Loucy (cell line): ENCODE measurements at regions not wholly inside any gene's neighbourhood (a gene's known extent, or its start where the extent isn't known, plus 50 kb on each side); places are given as distances from the start of the nearest gene placed in this dataset.
"Not testable (repeated sequence)": the region's sequence is repeated elsewhere in the genome, so short reads cannot be mapped to it uniquely, and the experiment has no call there.

ENCODE experiments used
- H2AFZ ChIP-seq: fragments of 200-600 bp; sonication (generic); 2 replicates; pipeline ENCODE4 v1.6.0; 2016; ENCODE audit warnings: antibody characterized with exemption, mild to moderate bottlenecking, low read length, moderate library complexity
- H3F3A ChIP-seq: fragments of 200-600 bp; 2 replicates; pipeline ENCODE4 v1.6.0; 2016; ENCODE audit warnings: antibody characterized with exemption, low read depth, mild to moderate bottlenecking
- H3K27me3 ChIP-seq: fragments of 200-600 bp; sonication (generic); 2 replicates; pipeline ENCODE4 v1.6.1; 2014; ENCODE audit warnings: low read length, mild to moderate bottlenecking; ENCODE audit not compliant: insufficient read depth, poor library complexity, severe bottlenecking
- H3K36me3 ChIP-seq: fragments of 200-600 bp; sonication (generic); 2 replicates; pipeline ENCODE4 v1.6.1; 2016; ENCODE audit warnings: low read length; ENCODE audit not compliant: insufficient read depth
- H3K4me1 ChIP-seq: fragments of 200-600 bp; sonication (generic); 2 replicates; pipeline ENCODE4 v1.5.1; 2014; ENCODE audit warnings: low read length, mild to moderate bottlenecking; ENCODE audit not compliant: insufficient read depth, poor library complexity, severe bottlenecking
- H3K4me2 ChIP-seq: fragments of 200-600 bp; sonication (generic); 2 replicates; pipeline ENCODE4 v1.6.0; 2014; ENCODE audit warnings: antibody characterized with exemption, low read length, low read depth, mild to moderate bottlenecking; ENCODE audit not compliant: poor library complexity, severe bottlenecking
- H3K4me3 ChIP-seq: fragments of 200-600 bp; sonication (generic); 2 replicates; pipeline ENCODE4 v1.5.1; 2014; ENCODE audit warnings: low read length, mild to moderate bottlenecking, mixed read lengths; ENCODE audit not compliant: poor library complexity, severe bottlenecking
- H3K79me2 ChIP-seq: fragments of 200-600 bp; sonication (generic); 2 replicates; pipeline ENCODE4 v1.6.1; 2014; ENCODE audit warnings: low read length; ENCODE audit not compliant: insufficient read depth
- H3K9ac ChIP-seq: fragments of 200-600 bp; sonication (generic); 2 replicates; pipeline ENCODE4 v1.6.0; 2014; ENCODE audit warnings: mild to moderate bottlenecking, low read depth, low read length, moderate library complexity; ENCODE audit not compliant: poor library complexity, severe bottlenecking
- H3K9me2 ChIP-seq: fragments of 200-600 bp; sonication (generic); replicated peaks from 2 replicates; pipeline ENCODE4 v1.6.1; 2016; ENCODE audit warnings: low read depth, low read length, mixed read lengths
- H3K9me3 ChIP-seq: fragments of 200-600 bp; sonication (generic); 2 replicates; pipeline ENCODE4 v1.6.1; 2014; ENCODE audit warnings: mild to moderate bottlenecking, antibody characterized with exemption, low read length, low read depth; ENCODE audit not compliant: insufficient read depth
- H4K20me1 ChIP-seq: fragments of 200-600 bp; sonication (generic); 2 replicates; pipeline ENCODE4 v1.6.0; 2014; ENCODE audit warnings: antibody characterized with exemption, low read length, mild to moderate bottlenecking; ENCODE audit not compliant: insufficient read depth, poor library complexity, severe bottlenecking

GRCh38 chr1:118440-118839 lies 333.0 kb downstream of the OR4F29 start:
- H3K9me2 ChIP-seq, H3F3A ChIP-seq, H3K4me2 ChIP-seq, H3K9ac ChIP-seq, H3K4me1 ChIP-seq, H3K9me3 ChIP-seq, H3K4me3 ChIP-seq, H3K36me3 ChIP-seq, H3K27me3 ChIP-seq, H2AFZ ChIP-seq, H4K20me1 ChIP-seq, H3K79me2 ChIP-seq: not testable (repeated sequence)

GRCh38 chr1:115534-115933 lies 335.9 kb downstream of the OR4F29 start:
- not testable (repeated sequence) for H4K20me1 ChIP-seq, H3K9ac ChIP-seq, H3K4me1 ChIP-seq, H3K9me2 ChIP-seq, H3K36me3 ChIP-seq, H3K9me3 ChIP-seq, H3K4me2 ChIP-seq, H3K4me3 ChIP-seq, H2AFZ ChIP-seq, H3K79me2 ChIP-seq, H3K27me3 ChIP-seq, H3F3A ChIP-seq

- H3K9me3 ChIP-seq, H3K36me3 ChIP-seq, H3K9me2 ChIP-seq, H3K4me3 ChIP-seq, H3K9ac ChIP-seq, H4K20me1 ChIP-seq, H2AFZ ChIP-seq, H3K27me3 ChIP-seq, H3K4me1 ChIP-seq, H3F3A ChIP-seq, H3K4me2 ChIP-seq, H3K79me2 ChIP-seq: not testable (repeated sequence)
Measured at GRCh38 chr1:104776-105175, 346.7 kb downstream of the OR4F29 start.

GRCh38 chr1:99481-99880 lies 352.0 kb downstream of the OR4F29 start:
- H4K20me1 ChIP-seq, H3K9me3 ChIP-seq, H3K4me3 ChIP-seq, H3K36me3 ChIP-seq, H3K9ac ChIP-seq, H2AFZ ChIP-seq, H3F3A ChIP-seq, H3K4me1 ChIP-seq, H3K27me3 ChIP-seq, H3K9me2 ChIP-seq, H3K79me2 ChIP-seq, H3K4me2 ChIP-seq: not testable (repeated sequence)

GRCh38 chr1:98811-99210 lies 352.7 kb downstream of the OR4F29 start:
- not testable (repeated sequence) for H3K4me2 ChIP-seq, H3K9ac ChIP-seq, H3K4me3 ChIP-seq, H3K27me3 ChIP-seq, H3K36me3 ChIP-seq, H3K4me1 ChIP-seq, H3K9me3 ChIP-seq, H4K20me1 ChIP-seq, H3F3A ChIP-seq, H3K9me2 ChIP-seq, H3K79me2 ChIP-seq, H2AFZ ChIP-seq

- H2AFZ ChIP-seq, H3K9ac ChIP-seq, H3F3A ChIP-seq, H3K9me2 ChIP-seq, H3K36me3 ChIP-seq, H3K4me2 ChIP-seq, H3K4me1 ChIP-seq, H3K79me2 ChIP-seq, H3K27me3 ChIP-seq, H3K9me3 ChIP-seq, H4K20me1 ChIP-seq, H3K4me3 ChIP-seq: not testable (repeated sequence)
Measured at GRCh38 chr1:91279-91678, 360.2 kb downstream of the OR4F29 start.

- not testable (repeated sequence) for H2AFZ ChIP-seq, H3K36me3 ChIP-seq, H3K9ac ChIP-seq, H4K20me1 ChIP-seq, H3F3A ChIP-seq, H3K79me2 ChIP-seq, H3K4me2 ChIP-seq, H3K9me2 ChIP-seq, H3K27me3 ChIP-seq, H3K9me3 ChIP-seq, H3K4me1 ChIP-seq, H3K4me3 ChIP-seq
Measured at GRCh38 chr1:88110-88509, 363.4 kb downstream of the OR4F29 start.

GRCh38 chr1:79152-79551 lies 372.3 kb downstream of the OR4F29 start:
- not testable (repeated sequence) for H3K9me3 ChIP-seq, H3K27me3 ChIP-seq, H3K36me3 ChIP-seq, H3K79me2 ChIP-seq, H3K4me2 ChIP-seq, H3K9ac ChIP-seq, H3K4me1 ChIP-seq, H4K20me1 ChIP-seq, H3K4me3 ChIP-seq, H2AFZ ChIP-seq, H3F3A ChIP-seq, H3K9me2 ChIP-seq
